ENCODE measurements at regions not wholly inside any gene's neighbourhood (a gene's known extent, or its start where the extent isn't known, plus 50 kb on each side); places are given as distances from the start of the nearest gene placed in this dataset.
"Not testable (repeated sequence)": the region's sequence is repeated elsewhere in the genome, so short reads cannot be mapped to it uniquely, and the experiment has no call there.

DNA sequence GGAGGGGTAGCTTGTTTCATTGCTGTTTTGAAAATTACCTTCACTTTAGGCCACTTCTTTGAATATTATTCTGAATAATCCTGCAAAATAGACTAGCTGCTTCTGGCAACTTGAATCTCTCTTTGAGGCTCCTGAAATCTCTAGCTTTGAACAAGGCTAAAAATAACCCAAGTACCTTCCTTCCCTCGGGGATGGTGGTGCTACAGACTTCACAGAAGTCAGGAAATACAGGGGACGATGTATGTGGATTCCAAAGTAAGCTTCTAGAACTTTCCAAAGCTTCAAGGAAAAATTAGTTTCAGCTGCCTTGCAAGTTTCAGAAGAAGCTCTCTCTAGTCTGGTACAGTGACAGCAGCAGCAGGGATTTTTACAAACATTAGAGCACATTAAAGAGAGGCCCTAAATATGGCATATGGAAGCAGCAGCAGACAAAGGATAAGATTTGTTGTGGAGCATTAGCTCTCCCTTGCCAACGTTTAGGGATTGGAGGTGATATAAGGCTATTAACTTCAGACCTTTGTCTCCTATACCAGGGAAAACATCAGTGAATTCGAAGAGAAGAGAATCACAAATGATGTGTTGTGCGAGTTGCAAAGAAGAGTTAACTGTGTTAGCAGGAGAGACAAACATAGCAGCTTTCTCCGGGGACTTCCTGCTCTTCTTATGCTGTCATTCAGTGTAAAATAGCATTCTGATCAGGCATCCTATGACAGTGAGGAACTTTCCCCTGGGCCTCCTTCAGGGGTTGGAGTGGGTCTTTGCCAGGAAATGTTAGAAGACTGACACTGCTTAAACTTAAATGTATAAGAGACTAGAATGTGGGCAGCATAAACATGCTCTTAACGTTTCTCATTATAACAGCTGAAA, 783.0 kb upstream of the ARPP21 start:
- DNase-seq, result no peak

DNA sequence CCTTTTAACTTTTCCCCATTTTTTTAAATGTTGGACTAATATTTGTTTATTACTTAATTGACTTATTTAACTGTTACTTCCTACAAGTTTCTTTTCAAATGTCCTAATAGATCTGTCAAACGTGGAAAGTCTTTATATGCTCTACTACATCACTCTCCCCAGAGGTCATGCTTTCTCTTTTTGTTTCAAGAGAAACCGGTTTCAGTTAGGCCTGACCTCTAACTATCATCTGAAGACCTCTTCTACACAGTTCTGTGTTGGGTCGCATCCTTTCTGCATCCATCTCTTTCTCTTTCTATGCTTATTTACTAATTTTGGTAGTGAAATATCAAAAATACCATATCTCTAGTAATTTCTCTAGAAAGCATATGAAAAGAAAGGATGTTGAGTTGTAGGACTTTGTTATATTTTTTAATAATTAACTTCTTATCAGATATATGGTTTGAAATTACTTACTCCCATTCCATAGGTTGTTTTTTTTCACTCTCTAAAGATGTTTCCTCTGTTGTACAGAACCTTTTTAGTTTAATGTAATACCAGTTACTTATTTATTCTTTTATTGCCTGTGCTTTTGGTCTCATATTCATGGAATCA, 781.2 kb upstream of the ARPP21 start:
- no peak for DNase-seq

DNA sequence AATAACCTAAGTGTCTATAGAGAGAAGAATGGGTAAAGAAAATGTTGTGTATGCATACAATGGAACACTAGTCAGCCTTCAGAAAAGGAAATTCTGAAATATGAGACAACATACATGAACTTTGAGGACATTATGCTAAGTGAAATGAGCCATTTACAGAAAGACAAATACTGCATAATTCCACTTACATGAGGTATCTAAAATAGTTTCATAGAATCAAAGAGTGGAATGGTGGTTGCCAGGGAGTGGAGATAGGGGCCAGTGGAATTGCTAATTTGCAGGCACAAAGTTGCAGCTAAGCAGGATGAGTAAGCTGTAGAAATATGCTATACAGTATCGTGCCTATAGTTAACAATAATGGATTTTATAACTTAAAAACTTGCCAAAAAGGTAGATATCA, 779.6 kb upstream of the ARPP21 start:
- DNase-seq, result no peak

DNA sequence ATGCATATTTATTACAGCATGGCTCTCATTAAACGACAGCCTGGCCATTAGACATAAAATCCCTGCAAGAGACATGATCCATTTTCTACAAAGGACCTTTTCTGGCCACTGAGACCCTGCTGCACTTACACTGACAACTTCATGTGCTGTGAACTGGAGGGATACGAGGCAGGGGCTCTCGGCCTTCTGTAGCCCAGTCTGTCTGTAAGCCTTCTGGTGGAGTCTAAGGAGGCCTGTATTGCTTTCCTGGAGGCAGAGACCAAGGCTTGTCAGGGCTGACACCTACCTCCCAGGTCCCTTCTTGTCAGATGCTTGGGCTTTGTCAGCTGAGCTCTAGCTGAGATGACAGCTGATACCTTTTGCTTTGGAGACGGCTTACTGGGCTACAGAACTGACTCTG, 776.9 kb upstream of the ARPP21 start:
- DNase-seq, result no peak

DNA sequence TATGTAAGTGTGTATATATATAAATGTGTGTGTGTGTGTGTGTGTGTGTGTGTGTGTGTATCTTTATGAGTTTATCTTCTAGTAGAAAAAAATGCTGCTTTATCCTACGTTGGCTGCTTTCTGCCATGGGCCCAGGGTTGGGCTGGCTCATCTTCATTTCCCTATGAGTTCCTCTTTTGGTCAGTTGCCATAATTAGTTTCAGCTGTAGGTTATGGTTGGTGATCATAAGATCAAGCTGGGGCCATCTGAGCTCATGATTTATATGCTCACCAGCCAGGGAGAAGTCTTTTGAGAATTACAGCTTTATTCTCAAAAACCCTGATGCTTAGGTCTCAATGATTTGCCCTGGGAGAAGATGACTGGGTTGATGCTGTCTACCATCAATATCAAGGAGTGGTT, 775.8 kb upstream of the ARPP21 start:
- no peak for DNase-seq

DNA sequence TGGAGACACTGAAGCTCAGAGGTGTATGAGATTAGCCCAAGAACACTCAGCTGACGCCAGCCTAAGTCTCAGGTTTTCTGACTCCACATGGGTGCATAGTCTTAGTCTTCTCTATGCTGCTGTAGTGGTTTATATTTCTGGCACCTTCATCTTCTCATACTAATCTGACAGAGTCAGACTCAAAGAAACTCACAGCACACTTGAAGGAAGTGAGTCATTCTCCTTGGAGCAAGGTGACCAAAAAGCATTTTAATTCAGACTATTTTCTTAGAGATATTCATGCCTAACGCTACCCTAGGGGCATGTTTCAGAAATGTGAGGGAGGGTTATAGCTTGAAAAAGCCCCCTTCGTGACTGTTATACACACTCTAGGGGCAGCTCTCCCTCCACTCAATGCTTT, 775.3 kb upstream of the ARPP21 start:
- DNase-seq, result no peak

DNA sequence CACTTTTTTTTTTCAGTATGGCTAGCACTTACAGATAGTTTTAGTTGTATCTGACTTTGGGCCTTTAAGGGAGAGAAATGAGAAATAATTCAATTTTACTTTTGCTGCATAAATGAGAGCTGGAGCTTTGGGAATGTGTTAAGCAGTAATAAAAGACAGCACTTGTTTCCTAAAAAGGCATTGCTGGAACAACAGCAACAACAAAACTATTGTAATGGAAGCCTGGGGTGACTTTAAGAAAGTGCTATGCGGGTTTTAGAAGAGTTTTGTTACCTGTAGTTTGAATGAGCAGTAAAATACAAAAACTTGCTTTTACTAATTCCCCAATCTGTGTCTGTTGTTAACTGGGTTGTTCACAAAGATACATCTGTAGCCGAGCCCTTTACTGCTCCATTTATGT, 774.0 kb upstream of the ARPP21 start:
- DNase-seq, result no peak

DNA sequence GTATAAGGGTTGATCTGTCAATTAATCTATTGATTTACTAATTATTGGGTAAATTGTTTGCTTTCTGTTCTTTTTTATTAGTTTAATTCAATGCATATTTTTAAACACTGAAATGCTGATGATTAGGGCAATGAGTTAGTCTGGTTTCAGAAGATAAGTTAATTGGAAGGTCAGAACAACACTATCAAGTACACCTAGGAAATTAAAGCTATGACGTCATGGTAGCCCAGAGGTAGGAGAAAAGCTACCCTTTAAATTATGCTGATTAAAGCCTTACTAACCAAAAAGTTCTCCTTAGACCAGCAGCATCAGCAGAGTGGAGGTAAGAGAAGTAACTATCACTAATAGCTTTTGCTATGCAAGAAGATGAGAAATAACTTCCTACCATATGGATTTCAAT, 770.4 kb upstream of the ARPP21 start:
- no peak for DNase-seq

DNA sequence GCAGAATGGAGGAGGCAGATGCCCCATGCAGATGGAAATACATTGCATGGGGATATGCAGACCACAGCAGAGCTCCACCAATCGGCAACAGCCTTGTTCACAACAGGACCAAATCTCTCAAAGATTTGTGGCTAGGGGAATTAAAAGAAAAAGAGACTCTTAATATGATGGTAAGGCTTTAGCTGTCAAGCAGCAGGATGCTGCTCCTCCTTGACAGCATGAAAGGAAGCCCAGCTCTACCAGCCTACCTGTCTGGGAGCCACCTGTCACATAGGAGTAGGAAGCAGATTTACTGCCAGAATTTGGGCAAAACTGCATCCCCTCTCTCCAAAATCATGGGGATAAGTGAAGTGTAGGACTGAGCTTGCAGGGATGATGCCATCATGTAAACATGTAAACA, 769.6 kb upstream of the ARPP21 start:
- DNase-seq, result no peak

DNA sequence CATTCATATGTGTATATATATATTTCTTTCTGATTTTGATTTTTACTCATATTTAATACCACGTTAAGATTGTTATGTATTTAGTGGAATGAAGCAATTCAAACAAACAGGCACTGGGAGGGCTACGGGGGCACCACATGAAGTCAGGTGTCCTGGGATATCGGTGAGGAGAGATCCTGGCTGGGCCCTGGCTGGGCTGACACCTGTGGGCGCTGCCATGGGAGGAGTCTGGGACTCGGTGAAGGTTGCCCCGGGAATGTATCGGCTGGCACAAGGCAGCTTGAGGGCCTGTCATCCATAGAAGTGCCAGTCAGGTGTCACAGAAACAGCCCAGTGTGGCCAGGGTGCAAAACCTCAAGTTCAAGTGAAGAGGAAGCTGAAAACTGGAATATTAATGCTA, 766.9 kb upstream of the ARPP21 start:
- DNase-seq, result no peak

DNA sequence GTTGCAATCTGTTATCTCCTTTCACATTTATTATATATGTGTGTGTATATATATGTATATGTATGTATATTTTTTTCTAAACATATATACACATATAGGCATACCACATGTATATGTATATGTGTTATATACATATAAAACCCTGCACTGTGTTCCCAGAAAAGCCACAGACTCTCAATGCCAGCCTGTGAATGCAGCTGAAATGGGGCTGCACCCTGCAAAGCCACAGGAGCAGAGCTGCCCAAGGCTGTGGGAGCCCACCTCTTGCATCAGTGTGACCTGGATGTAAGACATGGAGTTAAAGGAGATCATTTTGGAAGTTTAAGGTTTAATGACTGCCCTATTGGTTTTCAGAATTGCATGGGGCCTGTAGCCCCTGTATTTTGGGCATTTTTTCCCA, 762.3 kb upstream of the ARPP21 start:
- DNase-seq, result no peak

DNA sequence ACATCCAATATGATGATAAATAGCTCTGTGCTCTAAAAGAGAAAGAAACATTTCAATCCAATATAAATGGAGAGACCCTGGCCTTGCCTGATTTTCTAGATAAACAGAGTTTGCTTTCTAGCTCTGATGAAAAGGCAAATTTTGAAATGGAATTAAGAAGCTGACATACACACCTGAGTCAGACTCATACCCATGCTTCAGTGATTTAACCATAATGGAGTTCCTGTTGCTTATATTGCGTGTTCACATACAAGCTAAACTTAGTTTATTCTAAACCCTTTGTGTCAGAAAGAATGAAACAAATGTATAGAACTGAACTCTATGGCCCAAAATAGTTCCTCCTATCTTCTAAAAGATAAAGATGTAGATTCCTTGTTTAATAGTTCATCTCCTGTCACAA, 760.8 kb upstream of the ARPP21 start:
- no peak for DNase-seq

DNA sequence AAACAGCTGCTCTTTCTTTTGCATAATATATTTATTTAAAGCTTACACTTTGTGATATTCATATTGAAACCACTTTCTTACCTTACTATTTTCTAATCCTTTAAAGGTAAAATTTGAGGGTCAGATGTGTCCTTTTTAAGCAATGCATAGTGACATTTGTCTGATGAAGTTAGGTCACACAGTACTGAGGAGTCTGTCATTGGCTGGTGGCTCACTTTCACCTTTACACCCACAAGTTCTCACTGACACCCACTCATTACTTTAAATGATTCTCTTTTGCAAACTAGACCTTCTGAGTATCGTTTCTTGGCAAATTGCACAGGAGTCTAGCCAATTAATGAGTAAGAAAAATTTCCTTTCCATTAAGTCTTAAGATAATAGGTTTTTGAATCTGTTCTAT, 758.3 kb upstream of the ARPP21 start:
- DNase-seq, result no peak

DNA sequence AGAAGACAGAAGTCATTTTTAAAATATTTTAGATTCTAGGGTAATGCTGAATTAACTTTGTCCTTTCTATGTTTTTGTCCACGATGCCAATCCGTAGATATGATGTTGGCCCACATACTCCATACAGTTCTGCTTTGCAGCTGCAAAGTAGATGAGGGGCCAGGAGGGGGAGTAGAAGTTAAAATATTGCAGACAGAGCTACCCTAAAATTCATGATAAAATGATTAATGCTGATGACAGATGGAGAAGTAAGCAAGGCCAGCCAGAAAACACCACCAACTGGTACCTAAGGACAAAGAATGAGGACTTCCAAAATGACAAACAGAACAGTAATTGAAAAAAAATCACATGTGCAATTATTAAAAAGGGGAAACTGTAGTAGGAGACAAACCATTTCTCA, 756.6 kb upstream of the ARPP21 start:
- no peak for DNase-seq

DNA sequence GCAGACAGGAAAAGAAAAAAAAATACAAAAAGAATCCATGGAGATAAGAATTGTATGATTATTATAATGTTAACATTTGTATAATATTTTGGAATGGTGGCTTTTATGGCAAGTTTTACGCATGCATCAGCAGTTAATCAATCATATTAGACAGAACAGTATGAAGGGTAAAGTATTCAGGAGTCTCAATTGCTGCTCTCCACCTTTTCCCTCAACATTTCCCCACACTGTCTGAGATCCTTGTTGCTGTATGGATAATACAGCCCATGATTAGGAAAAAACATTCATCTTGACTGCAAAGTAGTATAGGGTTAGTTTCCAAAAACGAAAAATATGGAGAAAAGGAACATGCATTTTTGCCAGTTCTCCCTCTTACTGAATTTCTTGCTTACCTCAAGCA, 755.3 kb upstream of the ARPP21 start:
- DNase-seq, result no peak

DNA sequence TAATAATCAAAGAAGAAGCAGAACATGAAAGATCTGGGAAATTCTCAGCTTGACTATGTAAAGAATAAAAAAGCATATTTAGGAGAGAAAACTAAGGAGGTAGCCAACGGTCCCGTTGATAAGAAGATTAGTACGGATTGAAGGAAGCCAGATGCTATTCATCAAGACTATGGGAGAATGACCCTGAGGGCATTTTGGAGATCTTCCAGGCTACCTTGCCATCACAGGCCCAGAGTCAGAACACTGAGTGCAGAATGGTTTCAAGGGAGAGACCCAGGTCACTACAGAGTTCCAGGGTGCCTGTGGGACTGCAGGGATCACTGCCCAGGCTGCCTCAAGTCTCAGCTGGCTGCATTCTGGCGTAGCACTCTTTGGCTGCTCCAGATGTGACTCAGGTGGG, 752.9 kb upstream of the ARPP21 start:
- DNase-seq, result no peak

DNA sequence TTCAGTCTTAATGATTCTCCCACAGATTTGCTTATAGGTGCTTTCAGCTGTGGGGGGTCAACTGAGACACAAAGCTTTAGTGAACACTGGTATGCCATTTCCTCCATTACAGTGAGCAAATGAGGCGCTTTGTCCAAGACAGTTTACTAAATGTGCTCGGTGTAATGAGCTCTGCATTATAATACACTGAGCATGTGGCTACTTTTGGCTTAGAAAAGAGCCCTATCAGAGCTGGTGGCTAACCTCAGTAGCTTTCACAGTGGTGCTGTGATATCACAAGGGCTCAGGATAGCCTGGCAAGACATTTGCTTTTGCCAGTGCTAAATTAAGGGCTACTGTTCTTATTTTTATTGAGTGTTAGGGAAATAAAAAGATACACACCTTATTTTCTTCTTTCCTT, 749.7 kb upstream of the ARPP21 start:
- no peak for DNase-seq

DNA sequence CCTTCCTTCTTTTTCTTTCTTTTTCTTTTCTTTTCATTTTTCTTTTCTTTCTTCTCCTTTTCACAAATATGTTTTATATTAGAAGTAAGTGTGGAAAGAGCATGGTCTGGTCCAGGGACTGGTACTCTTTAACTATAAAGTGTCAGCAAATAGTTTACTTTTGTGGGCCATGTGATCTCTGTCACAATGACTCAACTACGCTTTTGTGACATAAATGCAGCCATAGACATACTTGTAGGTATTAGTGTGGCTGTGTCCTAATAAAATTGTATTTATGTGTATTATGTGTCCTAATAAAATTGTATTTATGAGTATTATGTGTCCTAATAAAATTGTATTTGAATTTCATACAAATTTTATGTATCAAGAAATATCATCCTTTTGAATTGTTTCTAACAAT, 749.1 kb upstream of the ARPP21 start:
- DNase-seq, result no peak

DNA sequence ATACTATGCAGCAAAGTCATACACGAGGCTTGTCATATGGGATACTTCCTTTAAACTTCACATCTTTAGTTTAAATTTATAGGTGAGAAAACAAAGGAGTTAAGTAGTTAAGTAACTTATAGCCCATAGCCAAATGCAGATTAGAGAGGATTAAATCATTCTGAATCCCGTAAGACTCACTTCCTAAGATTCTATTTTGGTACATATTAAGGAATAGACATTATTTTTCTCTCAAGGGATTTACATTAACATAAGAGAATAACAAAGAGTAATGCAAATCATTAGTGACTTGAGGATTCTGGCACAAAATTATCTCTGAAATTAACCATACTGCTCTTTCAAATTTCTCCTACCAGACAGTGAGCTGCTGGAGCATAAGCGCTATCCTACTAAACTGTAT, 747.4 kb upstream of the ARPP21 start:
- DNase-seq, result no peak

DNA sequence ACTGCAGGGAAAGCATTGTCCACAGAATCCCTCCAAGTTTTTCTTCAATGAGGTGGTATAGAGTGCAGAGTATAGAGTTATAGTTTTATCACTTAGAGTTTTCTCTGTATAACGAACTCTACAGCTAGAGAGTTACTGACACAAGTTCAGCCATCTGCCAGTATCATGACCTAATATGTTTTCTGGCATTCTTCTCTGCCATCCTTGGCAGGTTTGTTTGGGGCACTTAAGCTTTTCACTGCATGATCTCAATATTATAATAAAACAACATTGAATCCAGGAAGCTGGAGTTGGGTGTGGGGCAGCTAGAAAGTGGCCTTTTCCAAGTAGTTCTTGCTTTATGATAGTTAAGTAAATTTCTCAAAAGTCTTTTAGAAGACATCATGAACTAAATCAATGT, 743.5 kb upstream of the ARPP21 start:
- no peak for DNase-seq

DNA sequence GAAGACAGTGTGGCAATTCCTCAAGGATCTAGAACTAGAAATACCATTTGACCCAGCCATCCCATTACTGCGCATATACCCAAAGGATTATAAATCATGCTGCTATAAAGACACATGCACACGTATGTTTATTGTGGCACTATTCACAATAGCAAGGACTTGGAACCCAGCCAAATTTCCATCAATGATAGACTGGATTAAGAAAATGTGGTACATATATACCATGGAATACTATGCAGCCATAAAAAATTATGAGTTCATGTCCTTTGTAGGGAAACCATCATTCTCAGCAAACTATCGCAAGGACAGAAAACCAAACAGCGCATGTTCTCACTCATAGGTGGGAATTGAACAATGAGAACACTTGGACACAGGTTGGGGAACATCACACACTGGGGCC, 729.6 kb upstream of the ARPP21 start:
- not testable (repeated sequence) for DNase-seq

DNA sequence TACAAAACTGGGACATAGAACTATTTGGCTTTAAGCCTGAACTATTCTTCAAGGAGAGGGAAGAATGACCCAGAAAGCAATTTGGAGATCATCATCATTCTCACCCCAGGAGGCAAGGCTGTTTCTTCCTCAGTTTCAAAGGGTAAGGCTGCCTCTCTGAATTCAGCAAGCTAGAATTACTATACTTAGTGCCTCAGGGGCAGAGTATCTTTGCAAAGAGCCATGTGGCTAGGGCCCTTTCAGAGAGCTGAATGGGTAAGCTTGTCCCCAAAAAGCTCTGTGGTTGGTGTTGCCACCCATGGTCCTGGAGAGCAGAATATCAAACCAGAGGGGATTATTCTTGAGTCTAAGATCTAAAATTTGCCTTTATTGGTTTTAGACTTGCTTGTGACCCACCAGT, 720.3 kb upstream of the ARPP21 start:
- no peak for DNase-seq

DNA sequence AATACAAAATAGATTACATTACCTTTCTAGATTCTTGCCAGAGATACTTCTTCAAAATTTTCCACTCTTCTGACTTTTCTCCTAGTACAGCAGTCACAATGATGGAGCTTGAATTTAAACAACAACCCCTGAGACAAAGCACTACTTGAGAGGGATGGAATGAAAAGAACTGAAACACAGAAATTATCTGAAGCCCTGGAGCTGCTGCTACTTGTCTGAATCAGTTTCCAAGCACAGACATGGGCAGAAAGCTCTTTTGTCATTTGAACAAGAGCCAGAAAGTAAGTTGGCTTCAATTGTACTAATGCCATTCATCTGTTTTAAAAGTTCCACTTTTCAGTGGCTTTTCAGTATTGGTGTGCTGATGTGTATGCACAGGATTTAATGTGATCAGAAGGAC, 718.5 kb upstream of the ARPP21 start:
- no peak for DNase-seq

DNA sequence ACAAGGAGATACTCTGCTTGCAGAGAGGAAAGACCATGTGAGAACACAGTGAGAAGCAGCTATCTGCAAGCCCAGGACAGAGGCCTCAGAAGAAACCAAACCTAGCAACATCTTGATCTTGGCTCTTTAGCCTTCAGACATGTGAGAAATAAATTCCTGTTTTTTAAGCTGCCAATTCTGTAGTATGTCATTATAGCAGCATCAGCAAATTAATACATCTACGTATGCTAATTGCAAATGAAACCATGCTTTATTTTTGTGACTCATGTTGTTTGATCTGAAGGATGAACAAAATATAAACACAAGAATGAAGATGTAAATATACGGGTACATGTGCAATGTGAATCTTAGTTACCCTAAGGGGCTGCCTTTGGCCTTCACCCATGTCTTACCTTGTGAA, 714.4 kb upstream of the ARPP21 start:
- no peak for DNase-seq

DNA sequence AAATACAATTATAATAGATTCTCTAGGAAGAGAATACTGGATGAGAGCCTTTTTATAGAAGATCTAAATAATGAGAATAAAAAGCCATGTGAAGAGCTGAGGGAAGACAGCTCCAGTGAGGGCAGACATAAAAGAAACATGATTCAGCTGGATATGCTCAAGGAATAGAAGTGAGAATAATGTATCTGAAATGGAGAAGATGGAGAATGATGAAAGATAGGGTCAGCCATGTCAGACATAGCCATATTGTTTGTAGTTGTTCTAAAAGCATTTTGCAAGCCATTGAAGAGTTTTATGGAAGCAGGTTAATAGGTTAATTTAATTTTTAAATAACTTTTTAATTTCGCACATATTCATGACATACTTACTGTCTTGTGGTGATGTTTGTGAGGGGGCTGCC, 713.5 kb upstream of the ARPP21 start:
- no peak for DNase-seq

Data from stimulated activated CD4-positive, alpha-beta T cell treated with anti-CD3 and anti-CD28 coated beads, Interleukin-15, amount 100 ng/mL, for 24 hours (primary cell).